Esophagus (tissue), 2 donors: ENCODE measurements at regions not wholly inside any gene's neighbourhood (a gene's known extent, or its start where the extent isn't known, plus 50 kb on each side); places are given as distances from the start of the nearest gene placed in this dataset.
"Not testable (repeated sequence)": the region's sequence is repeated elsewhere in the genome, so short reads cannot be mapped to it uniquely, and the experiment has no call there.

ENCODE experiments used
- H3K27ac ChIP-seq, 2 donors: one replicate each; pipeline ENCODE4 v1.5.1; 2013; ENCODE audit warnings: low read depth in 2 of 2, mild to moderate bottlenecking in 2 of 2, inconsistent platforms in 1 of 2, low read length in 1 of 2, moderate library complexity in 1 of 2
- H3K27me3 ChIP-seq, 2 donors: one replicate each; pipeline ENCODE4 v1.6.1; 2013; ENCODE audit warnings: low read length in 2 of 2, control low read depth in 1 of 2, mild to moderate bottlenecking in 1 of 2; ENCODE audit not compliant: insufficient read depth in 2 of 2, control insufficient read depth in 1 of 2
- H3K36me3 ChIP-seq, 2 donors: one replicate each; pipeline ENCODE4 v1.6.1; 2013; ENCODE audit warnings: low read length in 1 of 2; ENCODE audit not compliant: control insufficient read depth in 2 of 2, insufficient read depth in 2 of 2
- H3K4me1 ChIP-seq, 2 donors: one replicate each; pipeline ENCODE4 v1.6.1; 2013; ENCODE audit warnings: low read length in 1 of 2; ENCODE audit not compliant: control insufficient read depth in 2 of 2, insufficient read depth in 2 of 2
- H3K4me3 ChIP-seq, 2 donors: one replicate each; pipeline ENCODE4 v1.5.1; 2013; ENCODE audit warnings: low read length in 2 of 2, mild to moderate bottlenecking in 2 of 2, low read depth in 1 of 2, moderate library complexity in 1 of 2
- H3K9me3 ChIP-seq, 2 donors: one replicate each; pipeline ENCODE4 v1.6.1; 2013; ENCODE audit warnings: mild to moderate bottlenecking in 2 of 2, low read depth in 1 of 2, low read length in 1 of 2, moderate library complexity in 1 of 2; ENCODE audit not compliant: control insufficient read depth in 2 of 2, insufficient read depth in 1 of 2
- WGBS, 2 donors: extraction: QIAGEN DNeasy Blood & Tissue Kit; methylation state at CpG; one replicate each; pipeline ENCODE4 v1.1.7; 2013; 5-methylcytosine and 5-hydroxymethylcytosine counted together
- donor health status: healthy with polysubstance abuse.
- donor health status: Bipolar disorder and iron deficiency.

DNA sequence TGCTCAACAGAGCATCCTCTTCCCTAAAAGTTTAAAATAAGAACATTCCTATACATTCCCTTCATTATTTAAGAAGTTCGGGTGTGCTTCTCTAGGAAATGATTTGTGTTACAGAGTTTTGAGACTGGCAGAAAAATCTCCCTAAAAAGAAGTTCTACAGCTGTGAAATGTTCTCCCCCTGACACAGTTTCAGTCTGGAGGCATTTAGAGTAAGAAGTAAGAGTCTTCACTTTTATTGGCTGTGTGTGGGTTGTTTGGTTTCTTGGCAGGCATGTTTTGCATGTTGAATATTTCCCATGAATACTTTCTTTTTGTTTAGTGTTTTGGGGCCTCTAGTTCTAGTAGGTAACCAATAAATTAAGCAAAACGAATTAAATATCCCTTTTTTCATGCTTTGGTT lies 195.9 kb downstream of the TENT5A start:
- WGBS, 2 donors = 25 to 53% methylated on average over 1 to 2 of the region's 2 CpGs
- Histone ChIP-seq H3K9me3 (no peaks in the 10 kb centered on the region), H3K4me3 (no peak overlapping the region), H3K36me3 (no peaks in the 10 kb centered on the region), H3K27ac (no peak overlapping the region), H3K27me3 (no peaks in the 10 kb centered on the region), H3K4me1 (no peaks in the 10 kb centered on the region)

DNA sequence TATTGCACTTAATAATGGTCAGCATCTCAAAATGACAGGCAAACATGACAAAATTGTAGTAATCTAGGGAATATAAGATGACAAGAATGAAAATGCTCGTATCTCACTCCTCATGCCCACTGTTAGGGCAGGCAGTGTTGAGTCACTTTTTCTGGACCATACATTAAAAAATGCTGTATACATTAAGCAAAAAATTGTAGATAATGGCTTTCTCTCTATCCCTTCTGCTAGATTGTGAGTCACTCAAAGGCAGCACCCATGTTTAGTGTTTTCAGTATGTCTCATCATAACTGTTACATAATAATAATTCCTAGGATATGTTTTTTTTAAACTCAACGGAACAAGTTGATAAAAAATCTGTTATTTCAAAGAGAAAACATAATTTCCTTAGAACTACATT lies 199.3 kb downstream of the TENT5A start:
- Histone ChIP-seq H3K36me3 (no peaks in the 10 kb centered on the region), H3K4me1 (no peaks in the 10 kb centered on the region), H3K4me3 (no peak overlapping the region), H3K9me3 (no peaks in the 10 kb centered on the region), H3K27me3 (no peaks in the 10 kb centered on the region), H3K27ac (no peak overlapping the region)
- WGBS, 2 donors = 61 to 67% methylated on average over 2 of the region's 2 CpGs

DNA sequence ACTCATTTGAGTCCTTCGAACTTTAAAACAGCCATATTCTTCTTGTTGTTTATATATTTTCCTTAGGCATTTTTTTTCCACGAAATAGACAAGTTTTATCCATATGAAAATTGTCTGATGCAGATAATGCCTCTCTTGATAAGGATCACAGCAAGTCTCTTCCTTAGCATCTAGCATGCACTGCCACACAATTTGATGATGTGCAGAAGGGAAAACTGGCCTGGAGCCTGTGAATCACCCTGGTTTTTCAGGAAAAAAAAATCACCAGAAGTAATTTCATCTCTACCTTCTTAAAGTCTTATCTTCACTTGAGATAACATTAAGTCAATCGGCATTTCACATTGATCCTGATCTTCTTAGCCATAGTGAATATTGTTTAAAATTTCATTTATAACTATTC lies 199.8 kb downstream of the TENT5A start:
- no peak overlapping the region for H3K27ac ChIP-seq
- WGBS, 2 donors = 73 to 74% methylated on average over 3 of the region's 3 CpGs
- no peaks in the 10 kb centered on the region for H3K9me3 ChIP-seq
- no peaks in the 10 kb centered on the region for H3K27me3 ChIP-seq
- H3K4me1 ChIP-seq = no peaks in the 10 kb centered on the region
- H3K4me3 ChIP-seq = no peak overlapping the region
- H3K36me3 ChIP-seq = no peaks in the 10 kb centered on the region

DNA sequence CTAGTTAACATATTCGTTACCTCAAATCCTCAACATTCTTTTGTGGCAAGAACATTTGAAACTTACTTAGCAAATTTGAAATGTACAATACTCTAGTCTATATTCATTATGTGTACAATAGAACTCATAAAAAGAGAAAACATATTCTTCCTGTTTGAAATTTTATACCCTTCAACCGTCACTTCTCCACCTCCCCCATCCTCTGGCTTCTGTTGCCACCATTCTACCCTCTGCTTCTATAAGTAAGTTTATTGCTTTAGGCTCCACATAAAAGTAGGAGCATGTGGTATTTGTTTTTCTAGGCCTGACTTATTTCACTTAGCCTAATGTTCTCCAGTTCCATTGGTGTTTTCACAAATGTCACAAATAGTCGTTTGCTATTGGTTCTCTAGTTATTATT lies 205.3 kb downstream of the TENT5A start:
- Histone ChIP-seq H3K27me3 (no peaks in the 10 kb centered on the region), H3K27ac (no peak overlapping the region), H3K36me3 (no peaks in the 10 kb centered on the region), H3K4me1 (no peaks in the 10 kb centered on the region), H3K4me3 (no peak overlapping the region), H3K9me3 (no peaks in the 10 kb centered on the region)
- WGBS, 2 donors = 82 to 87% methylated on average over 3 of the region's 3 CpGs

DNA sequence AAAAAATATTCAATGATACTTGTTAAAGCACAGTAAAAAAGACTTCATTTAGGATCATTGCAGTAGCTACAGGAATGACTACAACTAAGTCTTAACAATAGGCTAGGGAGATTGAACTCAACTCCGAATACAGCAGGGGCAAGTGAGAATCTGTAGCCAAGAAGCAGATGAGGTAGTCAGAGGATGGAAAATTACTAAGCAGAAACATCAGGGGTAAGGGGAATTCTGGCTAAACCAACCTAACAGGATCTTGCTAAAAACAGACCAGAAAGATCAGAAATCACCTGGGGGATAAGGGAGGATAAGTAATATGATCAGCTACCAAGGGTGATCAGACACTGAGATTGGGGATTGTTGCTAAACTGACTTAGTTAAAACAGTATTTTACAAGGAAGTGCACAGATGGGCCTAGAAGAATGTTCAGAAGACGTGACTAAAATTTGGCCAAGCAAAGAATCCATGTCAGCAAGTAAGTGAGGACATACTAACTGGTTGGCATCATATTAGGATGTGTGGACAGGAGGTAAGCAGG lies 217.5 kb downstream of the TENT5A start:
- Histone ChIP-seq H3K27me3 (no peaks in the 10 kb centered on the region), H3K27ac (no peak overlapping the region), H3K36me3 (no peaks in the 10 kb centered on the region), H3K4me3 (no peak overlapping the region), H3K4me1 (no peaks in the 10 kb centered on the region), H3K9me3 (no peaks in the 10 kb centered on the region)
- WGBS, 2 donors = 74 to 77% methylated on average over 2 of the region's 2 CpGs

DNA sequence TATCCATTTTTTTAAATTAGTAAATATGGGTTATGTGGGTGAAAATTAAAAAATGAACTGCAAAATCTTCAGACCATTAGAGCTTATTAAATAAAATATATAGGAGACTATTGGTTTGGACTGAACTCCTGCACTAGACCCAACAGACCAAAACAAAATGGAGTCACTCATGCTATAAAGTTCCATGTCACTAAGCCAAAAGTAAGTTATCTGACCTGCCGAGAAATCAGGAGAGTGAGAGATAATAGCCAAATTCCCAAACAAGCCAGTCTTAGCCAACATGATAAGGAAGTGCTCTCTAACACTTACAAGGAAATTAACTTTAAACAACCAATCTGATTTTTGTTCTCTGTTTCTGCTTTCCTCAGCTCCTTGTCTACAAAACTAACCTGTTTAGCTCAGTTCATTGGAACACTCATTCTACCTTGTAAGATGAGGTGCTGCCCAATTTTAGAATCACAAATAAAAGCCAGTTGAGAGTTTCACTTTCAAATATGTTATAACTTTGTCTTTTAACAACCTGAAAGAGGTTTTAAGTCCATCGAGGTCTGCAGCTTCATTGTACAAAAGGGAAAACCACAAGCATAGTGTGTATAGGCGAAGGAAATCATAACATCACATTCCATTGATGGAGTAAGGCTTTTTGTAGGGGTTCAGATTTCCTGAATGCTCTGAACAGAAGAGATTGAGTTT lies 220.5 kb downstream of the TENT5A start:
- Histone ChIP-seq H3K27ac (no peak overlapping the region), H3K4me3 (no peak overlapping the region), H3K4me1 (no peaks in the 10 kb centered on the region), H3K27me3 (no peaks in the 10 kb centered on the region), H3K9me3 (no peaks in the 10 kb centered on the region), H3K36me3 (no peaks in the 10 kb centered on the region)
- WGBS, 2 donors = 51 to 59% methylated on average over 3 of the region's 3 CpGs

DNA sequence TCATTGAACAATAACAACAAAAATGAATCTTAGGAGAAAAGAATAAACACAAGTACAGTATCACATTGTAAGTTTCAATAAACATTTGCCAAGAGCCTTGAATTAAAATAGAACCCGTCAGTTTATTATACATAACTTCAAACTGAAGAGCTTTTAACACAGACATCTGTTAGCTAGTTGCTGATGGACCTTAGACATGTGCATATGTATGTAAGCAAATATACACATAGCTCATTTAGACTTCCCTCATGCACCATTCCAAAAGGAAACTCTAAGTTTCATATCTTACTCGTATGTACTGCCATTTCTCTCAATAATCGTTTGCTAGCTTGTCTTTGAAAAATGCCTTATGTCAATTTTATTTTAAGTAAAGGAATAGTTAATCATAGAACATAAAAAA lies 235.0 kb downstream of the TENT5A start:
- Histone ChIP-seq H3K4me1 (no peaks in the 10 kb centered on the region), H3K27ac (no peak overlapping the region), H3K27me3 (no peaks in the 10 kb centered on the region), H3K9me3 (no peaks in the 10 kb centered on the region), H3K4me3 (no peak overlapping the region), H3K36me3 (no peaks in the 10 kb centered on the region)
- WGBS, 2 donors = 63 to 70% methylated on average over 3 of the region's 3 CpGs

DNA sequence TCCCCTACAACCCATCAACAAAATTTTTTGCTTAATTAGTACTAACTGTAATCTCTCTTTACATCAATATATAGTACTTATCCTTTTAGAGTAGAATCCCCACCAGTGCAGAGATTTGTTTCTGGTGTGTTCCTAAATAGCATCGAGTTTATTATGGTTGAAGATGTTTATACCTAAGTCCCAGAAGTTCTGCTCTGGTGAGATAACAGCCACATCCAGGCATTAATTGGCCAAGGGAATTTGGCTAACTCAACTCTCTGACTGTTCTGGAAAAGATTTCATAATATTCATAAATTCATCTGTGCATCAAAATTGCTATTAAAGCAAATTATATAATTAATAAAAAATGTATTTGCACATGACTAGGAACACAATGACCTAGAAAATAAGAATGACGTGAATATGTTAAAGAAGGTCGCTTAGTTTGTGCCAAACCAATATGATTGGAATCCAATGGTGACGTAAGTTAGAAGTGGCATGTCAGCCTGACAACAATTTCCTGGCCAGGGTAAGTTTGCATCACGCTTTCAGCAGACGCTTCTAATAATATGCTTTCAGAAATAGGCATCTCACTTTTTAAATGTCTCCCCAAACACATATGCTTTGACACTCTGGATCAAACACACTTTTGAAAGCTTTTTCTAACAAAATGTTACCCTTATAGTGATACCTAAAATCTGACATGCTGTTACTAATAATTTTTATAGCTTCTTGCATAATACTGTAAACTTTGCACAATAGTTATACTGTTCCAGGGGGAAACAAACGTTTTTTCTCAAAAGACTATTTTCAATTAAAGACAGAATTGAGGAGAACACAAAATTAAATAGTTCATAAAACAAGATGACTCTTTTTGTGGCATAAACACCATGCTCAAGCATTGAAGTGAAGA lies 236.7 kb downstream of the TENT5A start:
- H3K27ac ChIP-seq = no peak overlapping the region
- no peaks in the 10 kb centered on the region for H3K4me1 ChIP-seq
- no peaks in the 10 kb centered on the region for H3K27me3 ChIP-seq
- H3K4me3 ChIP-seq = no peak overlapping the region
- H3K36me3 ChIP-seq = no peaks in the 10 kb centered on the region
- 59 to 63% methylated on average over 7 of the region's 7 CpGs for WGBS, 2 donors
- no peaks in the 10 kb centered on the region for H3K9me3 ChIP-seq

DNA sequence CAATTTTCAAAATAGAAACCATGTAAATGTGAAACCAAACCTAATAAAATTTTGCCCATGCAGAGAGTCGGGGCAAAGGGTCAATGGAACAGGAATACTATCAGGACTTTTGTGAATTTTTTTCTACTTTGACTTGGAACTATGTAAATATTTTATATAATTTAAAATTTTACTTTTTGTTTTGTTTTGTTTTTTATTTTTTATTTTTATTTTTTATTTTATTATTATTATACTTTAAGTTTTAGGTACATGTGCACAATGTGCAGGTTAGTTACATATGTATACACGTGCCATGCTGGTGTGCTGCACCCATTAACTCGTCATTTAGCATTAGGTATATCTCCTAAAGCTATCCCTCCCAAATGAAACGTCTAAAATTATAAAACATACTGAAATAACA lies 238.3 kb downstream of the TENT5A start:
- 71 to 76% methylated on average over 4 of the region's 4 CpGs for WGBS, 2 donors
- not testable (repeated sequence) for H3K4me1 ChIP-seq, H3K27ac ChIP-seq, H3K4me3 ChIP-seq, H3K36me3 ChIP-seq, H3K27me3 ChIP-seq, H3K9me3 ChIP-seq
